Fibroblast of pulmonary artery (primary cell): ENCODE measurements at regions not wholly inside any gene's neighbourhood (a gene's known extent, or its start where the extent isn't known, plus 50 kb on each side); places are given as distances from the start of the nearest gene placed in this dataset.

Experiments
- DNase-seq: peaks from one replicate; pipeline ENCODE4 v3.0.0-alpha.2; 2010; ENCODE audit warnings: low read depth
- H3K4me3 ChIP-seq: replicated peaks from 2 replicates; pipeline ENCODE4 v1.5.1; 2011; ENCODE audit warnings: low read depth, mild to moderate bottlenecking, control low read depth, low read length, moderate library complexity
- CTCF ChIP-seq: IDR thresholded peaks from 2 replicates; pipeline ENCODE4 v1.5.1; 2011; ENCODE audit warnings: mild to moderate bottlenecking, control low read depth, low read length, inconsistent platforms; ENCODE audit errors: missing control alignments

GRCh38 chr5:38643616-38644015 lies 87.2 kb upstream of the LIFR start:
- DNase-seq, result no peak
- H3K4me3 ChIP-seq, result no peak overlapping the region
- TF ChIP-seq CTCF, result no peak

GRCh38 chr5:38645508-38645907 lies 89.1 kb upstream of the LIFR start:
- TF ChIP-seq CTCF, result no peak
- H3K4me3 ChIP-seq, result no peak overlapping the region
- DNase-seq, result peak; percentile 34

GRCh38 chr5:38648703-38649291 lies 92.4 kb upstream of the LIFR start:
- H3K4me3 ChIP-seq, result no peak overlapping the region
- TF ChIP-seq CTCF, result no peak
- no peak for DNase-seq

- no peak for TF ChIP-seq CTCF
- peak overlapping the region; percentile 10 for H3K4me3 ChIP-seq
- no peak for DNase-seq
Measured at GRCh38 chr5:38650540-38650939, 94.1 kb upstream of the LIFR start.

GRCh38 chr5:38650946-38651345 lies 94.5 kb upstream of the LIFR start:
- H3K4me3 ChIP-seq, result peak overlapping the region; percentile 10
- peak; percentile 35 for DNase-seq
- no peak for TF ChIP-seq CTCF

GRCh38 chr5:38651806-38652205 lies 95.4 kb upstream of the LIFR start:
- no peak overlapping the region for H3K4me3 ChIP-seq
- no peak for TF ChIP-seq CTCF
- no peak for DNase-seq

- no peak overlapping the region for H3K4me3 ChIP-seq
- DNase-seq, result no peak
- no peak for TF ChIP-seq CTCF
Measured at GRCh38 chr5:38653389-38653788, 96.9 kb upstream of the LIFR start.
